Gastrocnemius medialis (tissue), 4 donors: ENCODE measurements at regions not wholly inside any gene's neighbourhood (a gene's known extent, or its start where the extent isn't known, plus 50 kb on each side); places are given as distances from the start of the nearest gene placed in this dataset.

ENCODE experiments used
- ATAC-seq, 2 donors: fragments of 150-250 bp; one replicate each; pipeline ENCODE4 v1.9.1; 2016
- DNase-seq, 2 donors: peaks; one replicate each; pipeline ENCODE4 v3.0.0-alpha.2; 2019
- H3K27ac ChIP-seq, 4 donors: fragments of 200-600 bp; sonication (generic); 1 replicate in 1 of 4; 2 replicates in 3 of 4; pipeline ENCODE4 v1.5.1; 2016 to 2018; ENCODE audit warnings: mild to moderate bottlenecking in 2 of 4, moderate library complexity in 1 of 4
- H3K27me3 ChIP-seq, 3 donors: fragments of 200-600 bp; sonication (generic) in 2 of 3; 1 replicate in 1 of 3; 2 replicates in 2 of 3; pipeline versions ENCODE4 v1.5.1 to v1.6.0; 2016 to 2019; ENCODE audit warnings: mild to moderate bottlenecking in 1 of 3, moderate library complexity in 1 of 3
- H3K36me3 ChIP-seq, 2 donors: fragments of 200-600 bp; sonication (generic) in 1 of 2; one replicate each; pipeline ENCODE4 v1.5.1; 2017 to 2018
- H3K4me1 ChIP-seq, 2 donors: fragments of 200-600 bp; sonication (generic) in 1 of 2; one replicate each; pipeline ENCODE4 v1.5.1; 2016 to 2017; ENCODE audit warnings: mild to moderate bottlenecking in 2 of 2
- H3K4me3 ChIP-seq, 4 donors: fragments of 200-600 bp; sonication (generic) in 3 of 4; 1 replicate in 1 of 4; 2 replicates in 3 of 4; pipeline ENCODE4 v1.5.1; 2016 to 2019; ENCODE audit warnings: mild to moderate bottlenecking in 2 of 4
- H3K9me3 ChIP-seq, 3 donors: fragments of 200-600 bp; sonication (generic) in 2 of 3; 1 replicate in 1 of 3; 2 replicates in 2 of 3; pipeline ENCODE4 v1.5.1; 2016 to 2019
- POLR2A ChIP-seq, 2 donors: fragments of 450-650 bp; IDR thresholded peaks; one replicate each; pipeline ENCODE4 v1.6.1; 2017; ENCODE audit warnings: antibody characterized with exemption in 2 of 2, mild to moderate bottlenecking in 2 of 2, moderate library complexity in 2 of 2
- in situ Hi-C, 4 donors: fragments of 200-750 bp; cut with MboI; loops; one replicate each; pipeline versions ENCODE4 v1.15.0 to v1.8.0; 2017; ENCODE audit warnings: low sequenced_read_pairs in 4 of 4
- intact Hi-C: fragments of 100-400 bp; cut with DNase I; formaldehyde crosslinking; loops from one replicate; pipeline ENCODE4 v1.15.1; 2023; ENCODE audit warnings: low total_unique reads
- TF ChIP-seq, protein P1 (sequence below), 5 experiments: fragments of 450-650 bp in 3 of 5; fragments of 200-600 bp in 2 of 5; sonication (generic) in 2 of 5; IDR thresholded peaks in 4 of 5; conservative IDR thresholded peaks in 1 of 5; 1 replicate in 4 of 5; 2 replicates in 1 of 5; pipeline ENCODE4 v1.5.1; 2016 to 2019; ENCODE audit warnings: antibody characterized with exemption in 5 of 5, mild to moderate bottlenecking in 3 of 5, moderate library complexity in 3 of 5

DNA sequence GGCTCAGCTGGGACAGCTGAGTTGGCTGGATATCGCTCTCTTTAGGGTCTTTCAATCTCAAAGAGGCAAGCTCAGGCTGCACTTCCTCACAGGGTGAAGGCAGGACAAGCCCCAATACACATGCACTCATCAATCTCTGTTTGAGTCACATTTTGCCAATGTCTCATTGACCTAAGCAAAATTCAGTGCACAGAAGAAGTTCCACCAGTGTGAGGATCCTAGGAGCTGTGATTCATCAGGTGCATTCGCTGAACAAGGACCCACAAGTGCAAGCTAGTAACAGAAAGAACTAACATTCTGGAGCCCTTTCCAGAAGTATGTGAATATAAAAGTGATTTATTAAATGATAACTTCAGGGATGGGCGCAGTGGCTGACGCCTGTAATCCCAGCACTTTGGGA lies 477.2 kb downstream of the GPAM start:
- Histone ChIP-seq H3K27me3 (no peaks in the 10 kb centered on the region), H3K4me1 (no peaks in the 10 kb centered on the region), H3K4me3 (no peak overlapping the region), H3K9me3 (no peaks in the 10 kb centered on the region), H3K36me3 (no peaks in the 10 kb centered on the region), H3K27ac (no peak overlapping the region)
- intact Hi-C loops, result no loop called here
- no peak for DNase-seq
- no peak for ATAC-seq
- no peak for TF ChIP-seq POLR2A (IDR thresholded peaks at IDR 0.05)
- TF ChIP-seq, protein P1, sequence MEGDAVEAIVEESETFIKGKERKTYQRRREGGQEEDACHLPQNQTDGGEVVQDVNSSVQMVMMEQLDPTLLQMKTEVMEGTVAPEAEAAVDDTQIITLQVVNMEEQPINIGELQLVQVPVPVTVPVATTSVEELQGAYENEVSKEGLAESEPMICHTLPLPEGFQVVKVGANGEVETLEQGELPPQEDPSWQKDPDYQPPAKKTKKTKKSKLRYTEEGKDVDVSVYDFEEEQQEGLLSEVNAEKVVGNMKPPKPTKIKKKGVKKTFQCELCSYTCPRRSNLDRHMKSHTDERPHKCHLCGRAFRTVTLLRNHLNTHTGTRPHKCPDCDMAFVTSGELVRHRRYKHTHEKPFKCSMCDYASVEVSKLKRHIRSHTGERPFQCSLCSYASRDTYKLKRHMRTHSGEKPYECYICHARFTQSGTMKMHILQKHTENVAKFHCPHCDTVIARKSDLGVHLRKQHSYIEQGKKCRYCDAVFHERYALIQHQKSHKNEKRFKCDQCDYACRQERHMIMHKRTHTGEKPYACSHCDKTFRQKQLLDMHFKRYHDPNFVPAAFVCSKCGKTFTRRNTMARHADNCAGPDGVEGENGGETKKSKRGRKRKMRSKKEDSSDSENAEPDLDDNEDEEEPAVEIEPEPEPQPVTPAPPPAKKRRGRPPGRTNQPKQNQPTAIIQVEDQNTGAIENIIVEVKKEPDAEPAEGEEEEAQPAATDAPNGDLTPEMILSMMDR (IDR thresholded peaks at IDR 0.05 in 4 of 5, conservative IDR thresholded peaks at IDR 0.05 in 1 of 5), result no peak
- in situ Hi-C loops, result no loop called here

DNA sequence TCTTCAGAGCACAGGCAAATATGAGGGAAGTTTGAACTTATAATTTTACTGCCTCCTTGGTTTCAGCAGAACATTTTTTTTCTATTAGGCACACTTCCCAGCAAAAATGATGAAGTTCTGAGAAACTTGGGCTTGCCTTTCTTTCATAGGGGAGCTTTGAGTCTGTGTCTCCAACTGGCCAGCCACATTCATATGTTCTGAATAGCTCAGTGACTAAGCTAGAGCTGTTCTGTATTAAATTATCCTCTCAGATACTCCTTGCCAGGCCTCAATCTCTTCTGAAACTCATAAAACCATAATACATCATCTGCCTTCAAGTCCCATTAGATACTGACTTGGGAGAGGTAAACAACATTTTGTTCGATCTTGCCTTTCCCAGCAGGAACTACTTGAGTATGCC lies 476.5 kb downstream of the GPAM start:
- in situ Hi-C loops, result no loop called here
- intact Hi-C loops, result no loop called here
- TF ChIP-seq, protein P1 (IDR thresholded peaks at IDR 0.05 in 4 of 5, conservative IDR thresholded peaks at IDR 0.05 in 1 of 5), result no peak
- no peak for TF ChIP-seq POLR2A (IDR thresholded peaks at IDR 0.05)

DNA sequence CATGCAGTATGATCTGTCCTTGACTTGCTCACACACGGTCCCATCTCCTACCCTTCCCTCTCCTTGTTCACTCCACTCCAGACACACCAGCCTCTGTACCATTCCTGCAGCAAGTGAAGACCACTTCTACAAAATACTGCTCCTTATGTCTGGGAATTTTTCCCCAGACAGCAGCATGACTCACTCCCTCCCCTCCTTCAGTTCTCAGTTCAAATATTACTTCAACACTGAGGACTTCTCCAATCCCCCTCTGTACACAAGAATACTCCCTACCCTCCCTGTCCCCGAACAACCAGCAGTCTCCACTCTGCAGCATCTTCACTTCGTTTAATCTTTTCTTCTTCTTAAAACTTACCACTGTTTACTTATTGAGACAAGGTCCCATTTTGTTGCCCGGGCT lies 474.0 kb downstream of the GPAM start:
- Histone ChIP-seq H3K27ac (no peak overlapping the region), H3K4me1 (no peaks in the 10 kb centered on the region), H3K9me3 (no peaks in the 10 kb centered on the region), H3K36me3 (no peaks in the 10 kb centered on the region), H3K27me3 (no peaks in the 10 kb centered on the region), H3K4me3 (no peak overlapping the region)
- in situ Hi-C loops (no loop called here), intact Hi-C loops (no loop called here)
- ATAC-seq (no peak), DNase-seq (no peak)
- TF ChIP-seq, protein P1 (IDR thresholded peaks at IDR 0.05 in 4 of 5, conservative IDR thresholded peaks at IDR 0.05 in 1 of 5), result no peak
- no peak for TF ChIP-seq POLR2A (IDR thresholded peaks at IDR 0.05)

More for the DNA sequence above, 476.5 kb downstream of the GPAM start:
- Histone ChIP-seq H3K4me3 (no peak overlapping the region), H3K4me1 (no peaks in the 10 kb centered on the region), H3K36me3 (no peaks in the 10 kb centered on the region), H3K27me3 (no peaks in the 10 kb centered on the region), H3K27ac (no peak overlapping the region), H3K9me3 (no peaks in the 10 kb centered on the region)
- DNase-seq (no peak), ATAC-seq (no peak)

DNA sequence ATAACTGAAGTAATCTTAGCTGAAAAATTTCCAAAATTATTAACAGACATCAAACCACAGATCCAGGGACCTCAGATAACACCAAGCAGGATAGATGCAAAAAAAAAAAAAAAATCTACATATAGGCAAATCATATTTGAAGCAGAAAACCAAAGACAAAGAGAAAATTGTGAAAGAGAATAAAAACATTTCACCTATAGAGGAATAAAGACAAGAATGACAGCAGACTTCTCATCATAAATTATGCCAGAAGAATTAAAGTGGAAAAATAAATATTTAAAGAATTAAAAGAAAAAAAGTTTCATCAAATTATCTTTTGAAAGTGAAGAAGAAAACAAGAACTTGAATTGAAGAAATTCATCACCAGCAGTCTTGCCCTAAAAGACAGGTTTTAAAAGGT lies 467.5 kb downstream of the GPAM start:
- no peaks in the 10 kb centered on the region for H3K36me3 ChIP-seq
- TF ChIP-seq, protein P1 (IDR thresholded peaks at IDR 0.05 in 4 of 5, conservative IDR thresholded peaks at IDR 0.05 in 1 of 5), result no peak
- no peak for TF ChIP-seq POLR2A (IDR thresholded peaks at IDR 0.05)
- intact Hi-C loops (no loop called here), in situ Hi-C loops (no loop called here)
- H3K27me3 ChIP-seq, result no peaks in the 10 kb centered on the region
- H3K27ac ChIP-seq, result no peak overlapping the region
- ATAC-seq, result no peak
- H3K4me1 ChIP-seq, result no peaks in the 10 kb centered on the region
- no peak overlapping the region for H3K4me3 ChIP-seq
- H3K9me3 ChIP-seq, result peaks cover 0 to 6% (median 0%) of the 10 kb centered on the region in 3 donors
- no peak for DNase-seq

DNA sequence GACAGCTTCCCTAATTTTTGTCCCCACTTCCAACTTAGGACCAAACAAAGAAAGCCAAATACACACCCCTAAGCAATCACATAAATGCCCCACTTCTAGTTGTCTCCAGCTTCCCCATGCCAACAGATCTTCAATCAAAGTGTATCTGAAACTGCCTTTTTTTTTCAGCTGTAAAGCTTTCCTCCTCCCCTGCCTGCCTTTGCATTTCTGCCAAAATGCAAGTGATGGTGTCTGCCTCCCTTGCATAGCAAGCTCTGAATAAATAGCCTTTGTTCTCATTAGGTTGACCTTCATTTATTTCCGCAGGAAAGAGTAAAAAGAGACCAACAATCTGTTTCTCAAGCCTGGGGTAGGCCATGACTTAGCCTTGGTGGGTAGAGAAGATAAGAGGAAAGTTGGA lies 459.4 kb downstream of the GPAM start:
- no peak for ATAC-seq
- no peak for DNase-seq
- Histone ChIP-seq H3K27me3 (no peaks in the 10 kb centered on the region), H3K36me3 (no peaks in the 10 kb centered on the region), H3K9me3 (no peaks in the 10 kb centered on the region), H3K4me3 (no peak overlapping the region), H3K4me1 (no peaks in the 10 kb centered on the region), H3K27ac (no peak overlapping the region)
- intact Hi-C loops, result no loop called here
- no peak for TF ChIP-seq POLR2A (IDR thresholded peaks at IDR 0.05)
- TF ChIP-seq, protein P1 (IDR thresholded peaks at IDR 0.05 in 4 of 5, conservative IDR thresholded peaks at IDR 0.05 in 1 of 5), result no peak
- in situ Hi-C loops, result no loop called here
